ENCODE measurements at regions not wholly inside any gene's neighbourhood (a gene's known extent, or its start where the extent isn't known, plus 50 kb on each side); places are given as distances from the start of the nearest gene placed in this dataset.

DNA sequence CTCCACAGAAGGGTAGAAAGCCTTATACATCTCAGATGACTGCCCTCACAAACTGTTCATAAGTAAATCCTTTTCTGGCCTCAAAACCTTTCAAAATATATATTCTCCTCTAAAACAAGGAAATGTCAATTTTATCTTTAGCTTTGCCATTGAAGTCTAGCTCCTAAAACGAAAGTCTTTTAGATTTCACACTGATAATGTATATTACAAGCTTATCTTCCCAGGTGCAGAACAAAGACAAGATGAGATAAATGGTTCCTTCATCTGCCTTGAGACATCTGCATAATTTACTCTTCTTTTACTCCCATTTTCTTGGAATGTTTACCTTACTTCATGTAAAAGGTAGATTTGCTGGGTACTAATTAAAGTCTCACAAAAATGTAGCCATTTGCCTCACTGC, 257.1 kb downstream of the SYT10 start:
- TF ChIP-seq EZH2 (IDR thresholded peaks at IDR 0.05; ENCODE audit: borderline replicate concordance, low read depth, low read length) (no peak), POLR2A (conservative IDR thresholded peaks at IDR 0.05) (no peak), EP300 (IDR thresholded peaks at IDR 0.05; ENCODE audit: low read length) (no peak), NFE2L1 (tag; IDR thresholded peaks at IDR 0.05; ENCODE audit: borderline replicate concordance, low read depth) (no peak), JUN (IDR thresholded peaks at IDR 0.05; ENCODE audit: borderline replicate concordance, low read depth, low read length) (no peak), JUN (CRISPR knock-in tag; IDR thresholded peaks at IDR 0.05; ENCODE audit: borderline replicate concordance) (no peak)
- TF ChIP-seq, protein P1, sequence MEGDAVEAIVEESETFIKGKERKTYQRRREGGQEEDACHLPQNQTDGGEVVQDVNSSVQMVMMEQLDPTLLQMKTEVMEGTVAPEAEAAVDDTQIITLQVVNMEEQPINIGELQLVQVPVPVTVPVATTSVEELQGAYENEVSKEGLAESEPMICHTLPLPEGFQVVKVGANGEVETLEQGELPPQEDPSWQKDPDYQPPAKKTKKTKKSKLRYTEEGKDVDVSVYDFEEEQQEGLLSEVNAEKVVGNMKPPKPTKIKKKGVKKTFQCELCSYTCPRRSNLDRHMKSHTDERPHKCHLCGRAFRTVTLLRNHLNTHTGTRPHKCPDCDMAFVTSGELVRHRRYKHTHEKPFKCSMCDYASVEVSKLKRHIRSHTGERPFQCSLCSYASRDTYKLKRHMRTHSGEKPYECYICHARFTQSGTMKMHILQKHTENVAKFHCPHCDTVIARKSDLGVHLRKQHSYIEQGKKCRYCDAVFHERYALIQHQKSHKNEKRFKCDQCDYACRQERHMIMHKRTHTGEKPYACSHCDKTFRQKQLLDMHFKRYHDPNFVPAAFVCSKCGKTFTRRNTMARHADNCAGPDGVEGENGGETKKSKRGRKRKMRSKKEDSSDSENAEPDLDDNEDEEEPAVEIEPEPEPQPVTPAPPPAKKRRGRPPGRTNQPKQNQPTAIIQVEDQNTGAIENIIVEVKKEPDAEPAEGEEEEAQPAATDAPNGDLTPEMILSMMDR (IDR thresholded peaks at IDR 0.05 in 2 of 3, conservative IDR thresholded peaks at IDR 0.05 in 1 of 3; ENCODE audit: insufficient read depth in 2 of 3, low read depth in 1 of 3, low read length in 3 of 3) = no peak
- TF ChIP-seq, protein P2, sequence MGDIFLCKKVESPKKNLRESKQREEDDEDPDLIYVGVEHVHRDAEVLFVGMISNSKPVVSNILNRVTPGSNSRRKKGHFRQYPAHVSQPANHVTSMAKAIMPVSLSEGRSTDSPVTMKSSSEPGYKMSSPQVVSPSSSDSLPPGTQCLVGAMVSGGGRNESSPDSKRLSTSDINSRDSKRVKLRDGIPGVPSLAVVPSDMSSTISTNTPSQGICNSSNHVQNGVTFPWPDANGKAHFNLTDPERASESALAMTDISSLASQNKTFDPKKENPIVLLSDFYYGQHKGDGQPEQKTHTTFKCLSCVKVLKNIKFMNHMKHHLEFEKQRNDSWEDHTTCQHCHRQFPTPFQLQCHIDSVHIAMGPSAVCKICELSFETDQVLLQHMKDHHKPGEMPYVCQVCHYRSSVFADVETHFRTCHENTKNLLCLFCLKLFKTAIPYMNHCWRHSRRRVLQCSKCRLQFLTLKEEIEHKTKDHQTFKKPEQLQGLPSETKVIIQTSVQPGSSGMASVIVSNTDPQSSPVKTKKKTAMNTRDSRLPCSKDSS (IDR thresholded peaks at IDR 0.05; ENCODE audit: low read depth, partially characterized antibody) = no peak
- TF ChIP-seq, protein P3, sequence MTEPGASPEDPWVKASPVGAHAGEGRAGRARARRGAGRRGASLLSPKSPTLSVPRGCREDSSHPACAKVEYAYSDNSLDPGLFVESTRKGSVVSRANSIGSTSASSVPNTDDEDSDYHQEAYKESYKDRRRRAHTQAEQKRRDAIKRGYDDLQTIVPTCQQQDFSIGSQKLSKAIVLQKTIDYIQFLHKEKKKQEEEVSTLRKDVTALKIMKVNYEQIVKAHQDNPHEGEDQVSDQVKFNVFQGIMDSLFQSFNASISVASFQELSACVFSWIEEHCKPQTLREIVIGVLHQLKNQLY (CRISPR knock-in tag; conservative IDR thresholded peaks at IDR 0.05) = no peak

All from K562 (cell line).